ENCODE measurements at regions not wholly inside any gene's neighbourhood (a gene's known extent, or its start where the extent isn't known, plus 50 kb on each side); places are given as distances from the start of the nearest gene placed in this dataset.

DNA sequence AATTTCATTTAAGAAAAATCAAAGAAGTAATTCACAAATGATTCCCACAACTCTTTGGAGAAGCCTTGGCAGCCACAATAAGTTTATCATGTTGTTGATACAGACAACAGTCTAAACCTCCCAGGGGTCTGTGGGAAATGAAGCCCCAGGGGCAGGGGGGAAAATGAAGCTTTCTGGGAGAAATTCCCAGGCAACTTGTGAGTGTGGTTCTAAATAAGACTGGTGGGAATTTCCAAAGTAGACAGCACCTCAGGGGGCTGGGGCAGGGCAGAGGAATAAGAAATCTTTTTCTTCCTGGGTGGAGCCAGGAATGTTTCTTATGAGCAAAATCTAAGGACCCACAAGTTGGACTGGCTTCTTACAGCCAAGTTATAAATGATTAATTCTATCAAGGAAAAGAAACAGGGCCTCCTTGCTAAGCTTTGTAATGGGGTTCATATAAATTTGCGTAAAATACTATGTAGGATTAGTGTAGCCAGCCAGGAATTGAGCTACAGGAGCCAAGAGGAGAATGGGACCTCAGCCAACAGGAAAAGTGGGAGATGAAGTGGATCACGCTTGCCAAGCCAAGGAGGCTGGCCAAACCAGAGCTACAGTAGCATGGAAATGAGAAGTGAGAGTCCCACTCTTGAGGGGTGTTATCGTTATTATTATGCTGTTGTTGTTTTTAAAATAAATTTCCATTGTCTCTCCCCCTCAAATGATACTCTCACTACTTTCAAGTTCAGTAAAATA, 182.9 kb upstream of the FAR2 start:
- in situ Hi-C loops (cut with HindIII; ENCODE audit: low sequenced_read_pairs), result no loop called here
- TF ChIP-seq, protein P1, sequence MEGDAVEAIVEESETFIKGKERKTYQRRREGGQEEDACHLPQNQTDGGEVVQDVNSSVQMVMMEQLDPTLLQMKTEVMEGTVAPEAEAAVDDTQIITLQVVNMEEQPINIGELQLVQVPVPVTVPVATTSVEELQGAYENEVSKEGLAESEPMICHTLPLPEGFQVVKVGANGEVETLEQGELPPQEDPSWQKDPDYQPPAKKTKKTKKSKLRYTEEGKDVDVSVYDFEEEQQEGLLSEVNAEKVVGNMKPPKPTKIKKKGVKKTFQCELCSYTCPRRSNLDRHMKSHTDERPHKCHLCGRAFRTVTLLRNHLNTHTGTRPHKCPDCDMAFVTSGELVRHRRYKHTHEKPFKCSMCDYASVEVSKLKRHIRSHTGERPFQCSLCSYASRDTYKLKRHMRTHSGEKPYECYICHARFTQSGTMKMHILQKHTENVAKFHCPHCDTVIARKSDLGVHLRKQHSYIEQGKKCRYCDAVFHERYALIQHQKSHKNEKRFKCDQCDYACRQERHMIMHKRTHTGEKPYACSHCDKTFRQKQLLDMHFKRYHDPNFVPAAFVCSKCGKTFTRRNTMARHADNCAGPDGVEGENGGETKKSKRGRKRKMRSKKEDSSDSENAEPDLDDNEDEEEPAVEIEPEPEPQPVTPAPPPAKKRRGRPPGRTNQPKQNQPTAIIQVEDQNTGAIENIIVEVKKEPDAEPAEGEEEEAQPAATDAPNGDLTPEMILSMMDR (IDR thresholded peaks at IDR 0.05; ENCODE audit: low read depth, low read length), result no peak
- peak; percentile 44 for DNase-seq (ENCODE audit: low read depth, low spot score)
- H3K4me3 ChIP-seq (ENCODE audit: low read depth, low read length), result no peak overlapping the region

DNA sequence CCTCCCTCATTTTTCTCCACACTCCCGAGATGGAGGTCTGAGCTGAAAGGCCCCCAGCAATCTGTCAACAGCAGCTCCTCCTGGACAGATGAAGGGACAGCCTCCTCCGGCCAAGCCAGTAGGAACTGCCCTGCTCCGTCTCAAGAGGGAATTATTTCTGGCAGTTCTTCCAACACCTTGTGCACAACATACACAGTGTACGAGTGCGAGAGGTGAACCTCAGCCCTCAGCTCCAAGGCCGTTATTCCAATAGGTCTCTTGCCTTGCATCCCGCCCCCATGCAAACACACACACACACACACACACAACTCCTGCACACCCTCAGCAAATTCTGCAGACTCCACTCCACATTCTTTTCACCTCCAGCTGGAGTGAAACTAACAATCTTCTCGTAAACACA, 181.7 kb upstream of the FAR2 start:
- TF ChIP-seq, protein P1 (IDR thresholded peaks at IDR 0.05; ENCODE audit: low read depth, low read length), result no peak
- no peak overlapping the region for H3K4me3 ChIP-seq (ENCODE audit: low read depth, low read length)
- in situ Hi-C loops (cut with HindIII; ENCODE audit: low sequenced_read_pairs), result no loop called here
- no peak for DNase-seq (ENCODE audit: low read depth, low spot score)

DNA sequence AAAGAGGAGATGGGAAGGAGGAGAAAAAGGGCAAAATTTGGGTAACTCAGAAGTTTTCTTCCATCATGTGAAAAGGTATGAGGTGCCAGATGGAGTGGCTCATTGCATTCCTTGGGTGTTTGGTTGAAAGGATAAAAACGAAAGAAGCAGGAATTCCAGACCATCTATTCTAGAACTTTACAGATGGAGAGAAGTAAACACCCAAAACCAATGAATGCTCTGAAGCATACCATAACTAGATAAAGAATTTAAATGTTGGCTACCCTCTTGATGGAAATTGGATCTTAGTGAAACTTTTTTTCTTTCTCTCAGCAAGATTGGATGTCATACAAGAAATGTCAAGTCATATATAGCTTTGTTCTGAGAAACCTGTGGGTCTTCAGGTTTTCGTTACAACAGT, 175.6 kb upstream of the FAR2 start:
- TF ChIP-seq, protein P1 (IDR thresholded peaks at IDR 0.05; ENCODE audit: low read depth, low read length), result no peak
- no peak for DNase-seq (ENCODE audit: low read depth, low spot score)
- no peak overlapping the region for H3K4me3 ChIP-seq (ENCODE audit: low read depth, low read length)
- in situ Hi-C loops (cut with HindIII; ENCODE audit: low sequenced_read_pairs), result no loop called here

DNA sequence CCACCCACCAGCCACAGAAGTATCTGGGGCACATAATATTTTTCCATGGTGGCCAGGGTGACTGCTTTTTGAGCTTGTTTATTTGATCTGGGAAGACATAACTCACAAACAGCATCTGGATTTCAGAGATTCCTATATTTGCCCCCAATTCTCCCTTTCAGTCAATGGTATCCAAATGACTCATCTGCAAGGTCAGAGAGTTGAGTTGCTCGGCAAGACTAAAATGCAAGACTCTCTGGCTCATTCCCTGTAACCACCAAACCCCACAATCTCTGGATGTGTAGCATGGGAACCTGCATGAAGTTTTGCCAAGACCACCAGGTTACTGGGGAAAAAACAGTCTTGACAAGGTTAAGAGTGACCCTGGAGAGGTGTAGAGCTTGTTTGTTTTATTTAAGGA, 174.9 kb upstream of the FAR2 start:
- in situ Hi-C loops (cut with HindIII; ENCODE audit: low sequenced_read_pairs), result no loop called here
- peak; percentile 53 for DNase-seq (ENCODE audit: low read depth, low spot score)
- H3K4me3 ChIP-seq (ENCODE audit: low read depth, low read length), result no peak overlapping the region
- TF ChIP-seq, protein P1 (IDR thresholded peaks at IDR 0.05; ENCODE audit: low read depth, low read length), result no peak

DNA sequence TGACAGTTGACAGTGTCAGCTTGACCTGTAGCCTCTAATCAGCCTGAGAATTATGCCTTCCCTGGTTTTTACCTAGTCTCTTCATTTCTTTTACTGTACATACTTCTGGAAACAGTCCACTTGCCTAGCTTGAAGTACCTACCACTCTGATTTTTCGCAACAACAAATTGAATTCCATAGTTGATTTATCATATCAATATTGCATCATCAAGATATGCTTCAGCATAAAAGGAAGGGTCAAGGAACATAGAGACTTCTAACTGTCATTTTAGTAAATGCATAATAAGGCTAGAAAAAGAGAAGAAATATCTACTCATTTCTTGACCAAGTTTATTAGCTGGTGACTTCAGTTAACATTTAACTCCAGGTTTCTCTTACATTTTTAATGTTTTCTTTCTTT, 174.2 kb upstream of the FAR2 start:
- DNase-seq (ENCODE audit: low read depth, low spot score), result no peak
- no peak overlapping the region for H3K4me3 ChIP-seq (ENCODE audit: low read depth, low read length)
- TF ChIP-seq, protein P1 (IDR thresholded peaks at IDR 0.05; ENCODE audit: low read depth, low read length), result no peak
- in situ Hi-C loops (cut with HindIII; ENCODE audit: low sequenced_read_pairs), result no loop called here

- no peak overlapping the region for H3K4me3 ChIP-seq (ENCODE audit: low read depth, low read length)
- TF ChIP-seq, protein P1 (IDR thresholded peaks at IDR 0.05; ENCODE audit: low read depth, low read length), result no peak
- in situ Hi-C loops (cut with HindIII; ENCODE audit: low sequenced_read_pairs), result no loop called here
- peak; percentile 22 for DNase-seq (ENCODE audit: low read depth, low spot score)
These were observed 173.3 kb upstream of the FAR2 start for GRCh38 chr12:28975564-28976340.
